Skeletal muscle tissue (tissue), 3 donors: ENCODE measurements at regions not wholly inside any gene's neighbourhood (a gene's known extent, or its start where the extent isn't known, plus 50 kb on each side); places are given as distances from the start of the nearest gene placed in this dataset.

Source experiments
- H3K27ac ChIP-seq: one replicate; pipeline ENCODE4 v1.7.0; 2013; ENCODE audit warnings: mild to moderate bottlenecking, low read depth, low read length, inconsistent platforms
- H3K27me3 ChIP-seq, 3 donors: one replicate each; pipeline ENCODE4 v1.7.0; 2013; ENCODE audit warnings: low read length in 3 of 3; ENCODE audit not compliant: control insufficient read depth in 3 of 3, insufficient read depth in 3 of 3
- H3K36me3 ChIP-seq, 3 donors: one replicate each; pipeline ENCODE4 v1.7.0; 2013; ENCODE audit warnings: low read length in 3 of 3; ENCODE audit not compliant: control insufficient read depth in 3 of 3, insufficient read depth in 3 of 3
- H3K4me1 ChIP-seq, 3 donors: one replicate each; pipeline ENCODE4 v1.7.0; 2013; ENCODE audit warnings: low read length in 3 of 3, mild to moderate bottlenecking in 3 of 3; ENCODE audit not compliant: control insufficient read depth in 3 of 3, insufficient read depth in 3 of 3
- H3K4me3 ChIP-seq, 3 donors: one replicate each; pipeline ENCODE4 v1.7.0; 2013; ENCODE audit warnings: low read length in 3 of 3
- H3K9ac ChIP-seq, 3 donors: one replicate each; pipeline ENCODE4 v1.7.0; 2013; ENCODE audit warnings: low read length in 3 of 3, mild to moderate bottlenecking in 3 of 3, moderate library complexity in 2 of 3, low read depth in 1 of 3
- H3K9me3 ChIP-seq, 3 donors: one replicate each; pipeline ENCODE4 v1.7.0; 2013; ENCODE audit warnings: low read length in 3 of 3; ENCODE audit not compliant: control insufficient read depth in 3 of 3
- donor health status: Osteomylitis.

GRCh38 chr3:23701716-23702597, 103.8 kb upstream of the UBE2E1 start:
- H3K4me3 ChIP-seq: no peak overlapping the region
- H3K36me3 ChIP-seq: no peaks in the 10 kb centered on the region
- no peak overlapping the region for H3K27ac ChIP-seq
- H3K9me3 ChIP-seq: no peaks in the 10 kb centered on the region
- H3K27me3 ChIP-seq: no peaks in the 10 kb centered on the region
- no peak overlapping the region for H3K9ac ChIP-seq
- H3K4me1 ChIP-seq: no peaks in the 10 kb centered on the region

GRCh38 chr3:23704298-23704697, 101.5 kb upstream of the UBE2E1 start:
- Histone ChIP-seq H3K27me3 (no peaks in the 10 kb centered on the region), H3K27ac (no peak overlapping the region), H3K36me3 (no peaks in the 10 kb centered on the region), H3K4me3 (no peak overlapping the region), H3K9ac (no peak overlapping the region), H3K9me3 (no peaks in the 10 kb centered on the region), H3K4me1 (no peaks in the 10 kb centered on the region)

- Histone ChIP-seq H3K9ac (no peak overlapping the region), H3K4me3 (no peak overlapping the region), H3K4me1 (peaks cover 0 to 8% (median 3%) of the 10 kb centered on the region in 3 donors)
Observed at GRCh38 chr3:23706111-23706510, 99.6 kb upstream of the UBE2E1 start.

GRCh38 chr3:23709987-23710386, 95.8 kb upstream of the UBE2E1 start:
- Histone ChIP-seq H3K9ac (no peak overlapping the region), H3K4me1 (peaks cover 14 to 23% (median 15%) of the 10 kb centered on the region in 3 donors), H3K4me3 (no peak overlapping the region), H3K27me3 (no peaks in the 10 kb centered on the region), H3K27ac (no peak overlapping the region), H3K36me3 (no peaks in the 10 kb centered on the region), H3K9me3 (no peaks in the 10 kb centered on the region)

More at GRCh38 chr3:23706111-23706510, 99.6 kb upstream of the UBE2E1 start:
- H3K9me3 ChIP-seq: no peaks in the 10 kb centered on the region
- H3K27me3 ChIP-seq: no peaks in the 10 kb centered on the region
- no peaks in the 10 kb centered on the region for H3K36me3 ChIP-seq
- H3K27ac ChIP-seq: no peak overlapping the region

- H3K9ac ChIP-seq: no peak overlapping the region
- H3K9me3 ChIP-seq: no peaks in the 10 kb centered on the region
- no peaks in the 10 kb centered on the region for H3K36me3 ChIP-seq
- no peak overlapping the region for H3K27ac ChIP-seq
- no peak overlapping the region for H3K4me3 ChIP-seq
- H3K27me3 ChIP-seq: no peaks in the 10 kb centered on the region
- H3K4me1 ChIP-seq: peaks cover 14 to 23% (median 15%) of the 10 kb centered on the region in 3 donors
Observed at GRCh38 chr3:23710555-23710954, 95.2 kb upstream of the UBE2E1 start.

GRCh38 chr3:23711916-23712494, 93.8 kb upstream of the UBE2E1 start:
- H3K4me1 ChIP-seq: peaks cover 14 to 23% (median 15%) of the 10 kb centered on the region in 3 donors
- no peaks in the 10 kb centered on the region for H3K27me3 ChIP-seq
- no peaks in the 10 kb centered on the region for H3K36me3 ChIP-seq
- H3K9me3 ChIP-seq: no peaks in the 10 kb centered on the region
- H3K27ac ChIP-seq: peak overlapping the region; percentile 64
- peak overlapping the region in 1 of 3 donors; percentile 63 for H3K4me3 ChIP-seq
- no peak overlapping the region for H3K9ac ChIP-seq

- H3K4me3 ChIP-seq: peak overlapping the region; percentile 25 to 63 (median 30)
- H3K27ac ChIP-seq: no peak overlapping the region
- H3K9me3 ChIP-seq: no peaks in the 10 kb centered on the region
- no peaks in the 10 kb centered on the region for H3K36me3 ChIP-seq
- H3K4me1 ChIP-seq: peaks cover 14 to 23% (median 15%) of the 10 kb centered on the region in 3 donors
- H3K27me3 ChIP-seq: no peaks in the 10 kb centered on the region
- H3K9ac ChIP-seq: no peak overlapping the region
Observed at GRCh38 chr3:23712656-23713559, 92.8 kb upstream of the UBE2E1 start.

- no peak overlapping the region for H3K9ac ChIP-seq
- no peak overlapping the region for H3K27ac ChIP-seq
- H3K4me1 ChIP-seq: peaks cover 14 to 23% (median 15%) of the 10 kb centered on the region in 3 donors
- H3K27me3 ChIP-seq: no peaks in the 10 kb centered on the region
- H3K4me3 ChIP-seq: no peak overlapping the region
- H3K9me3 ChIP-seq: no peaks in the 10 kb centered on the region
- H3K36me3 ChIP-seq: no peaks in the 10 kb centered on the region
Observed at GRCh38 chr3:23713641-23714040, 92.1 kb upstream of the UBE2E1 start.

- Histone ChIP-seq H3K27me3 (no peaks in the 10 kb centered on the region), H3K4me3 (no peak overlapping the region), H3K9ac (no peak overlapping the region), H3K9me3 (no peaks in the 10 kb centered on the region), H3K36me3 (no peaks in the 10 kb centered on the region), H3K27ac (no peak overlapping the region), H3K4me1 (no peaks in the 10 kb centered on the region)
Observed at GRCh38 chr3:23720059-23720458, 85.7 kb upstream of the UBE2E1 start.
